DND-41 (cell line): ENCODE measurements at regions not wholly inside any gene's neighbourhood (a gene's known extent, or its start where the extent isn't known, plus 50 kb on each side); places are given as distances from the start of the nearest gene placed in this dataset.

Experiments used
- ATAC-seq: fragments of 200-7000 bp; cut with Tn5 transposase; 3 replicates; pipeline ENCODE4 v1.9.1; 2021; ENCODE audit warnings: low read depth; ENCODE audit not compliant: insufficient read depth
- DNase-seq: peaks from one replicate; pipeline ENCODE4 v3.0.0-alpha.2; 2020
- H2AFZ ChIP-seq: 2 replicates; pipeline ENCODE4 v1.6.0; 2012; ENCODE audit warnings: low read depth, low read length
- H3K27ac ChIP-seq: 2 replicates; pipeline ENCODE4 v1.5.1; 2012; ENCODE audit warnings: low read length, inconsistent platforms
- H3K27me3 ChIP-seq: fragments of 200-600 bp; sonication (generic); 2 replicates; pipeline ENCODE4 v1.6.0; 2012; ENCODE audit warnings: low read length, mild to moderate bottlenecking, inconsistent platforms; ENCODE audit not compliant: insufficient read depth, poor library complexity
- H3K36me3 ChIP-seq: 2 replicates; pipeline ENCODE4 v1.5.1; 2012; ENCODE audit warnings: low read length, inconsistent platforms; ENCODE audit not compliant: insufficient read depth
- H3K4me1 ChIP-seq: 2 replicates; pipeline ENCODE4 v1.5.1; 2012; ENCODE audit warnings: mild to moderate bottlenecking, low read length; ENCODE audit not compliant: insufficient read depth
- H3K4me2 ChIP-seq: 2 replicates; pipeline ENCODE4 v1.6.0; 2012; ENCODE audit warnings: mild to moderate bottlenecking, moderate library complexity, low read length, inconsistent platforms; ENCODE audit not compliant: insufficient read depth
- H3K4me3 ChIP-seq, 2 experiments: fragments of 200-600 bp in 1 of 2; shearing (Covaris generic) in 1 of 2; 2 replicates each; pipeline ENCODE4 v1.5.1; 2012 to 2016; ENCODE audit warnings: inconsistent platforms in 2 of 2, low read length in 2 of 2, mild to moderate bottlenecking in 2 of 2, low read depth in 1 of 2, moderate library complexity in 1 of 2
- H3K79me2 ChIP-seq: 2 replicates; pipeline ENCODE4 v1.6.0; 2012; ENCODE audit warnings: low read length, inconsistent platforms; ENCODE audit not compliant: insufficient read depth
- H3K9ac ChIP-seq: 2 replicates; pipeline ENCODE4 v1.6.0; 2012; ENCODE audit warnings: low read depth, mild to moderate bottlenecking, inconsistent platforms, low read length, moderate library complexity
- H3K9me3 ChIP-seq: 2 replicates; pipeline ENCODE4 v1.5.1; 2012; ENCODE audit warnings: low read length, moderate library complexity, mild to moderate bottlenecking, inconsistent platforms; ENCODE audit not compliant: insufficient read depth, severe bottlenecking
- H4K20me1 ChIP-seq: 2 replicates; pipeline ENCODE4 v1.6.0; 2012; ENCODE audit warnings: low read length; ENCODE audit not compliant: insufficient read depth
- CTCF ChIP-seq: IDR thresholded peaks from 2 replicates; pipeline ENCODE4 v1.5.1; 2012; ENCODE audit warnings: borderline replicate concordance, low read length, moderate library complexity, mild to moderate bottlenecking; ENCODE audit not compliant: poor library complexity, severe bottlenecking; ENCODE audit errors: extremely low read depth
- EZH2 ChIP-seq: IDR thresholded peaks from 3 replicates; pipeline ENCODE4 v1.6.1; 2012; ENCODE audit warnings: borderline replicate concordance, low read depth, mild to moderate bottlenecking, moderate library complexity, low read length, inconsistent platforms; ENCODE audit not compliant: severe bottlenecking

DNA sequence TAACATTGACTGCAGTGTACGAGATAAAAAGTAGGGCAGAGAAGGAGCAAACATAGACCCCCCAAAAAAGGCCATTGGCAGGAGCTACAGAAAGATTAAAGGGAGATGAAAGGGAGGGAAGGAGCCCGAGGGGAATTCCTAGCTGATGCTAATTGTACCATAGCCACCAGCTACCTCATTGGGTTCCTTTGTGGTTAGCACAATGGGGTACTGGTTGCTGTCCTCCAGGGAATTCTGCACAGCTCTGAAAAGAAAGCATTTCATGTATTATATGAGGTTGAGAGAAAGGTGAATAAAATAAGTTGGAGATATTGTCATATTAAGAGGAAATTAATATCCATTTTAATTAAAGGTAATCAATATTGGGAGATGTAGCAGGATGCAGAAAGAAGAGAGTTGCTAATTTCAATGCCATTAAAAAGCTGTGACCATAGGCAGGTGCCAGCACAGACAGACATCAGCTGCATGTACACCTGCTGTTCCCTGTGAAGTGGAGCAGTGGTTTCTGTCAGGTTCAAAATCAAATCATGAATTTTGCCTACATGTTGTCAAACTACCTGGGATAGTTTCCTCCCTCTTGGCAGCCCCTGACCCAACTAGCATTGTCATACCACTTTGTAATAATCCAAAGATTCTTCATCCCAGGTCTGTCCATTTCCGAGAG lies 185.4 kb upstream of the DLGAP1 start:
- DNase-seq (no peak), ATAC-seq (no peak)
- Histone ChIP-seq H3K27ac (no peak overlapping the region), H3K9ac (no peak overlapping the region), H3K27me3 (no peaks in the 10 kb centered on the region), H3K4me1 (no peaks in the 10 kb centered on the region), H4K20me1 (no peaks in the 10 kb centered on the region), H3K9me3 (no peaks in the 10 kb centered on the region), H2AFZ (no peak overlapping the region), H3K79me2 (no peaks in the 10 kb centered on the region), H3K4me2 (no peak overlapping the region), H3K4me3 (no peak overlapping the region), H3K36me3 (no peaks in the 10 kb centered on the region)
- no peak for TF ChIP-seq EZH2
- no peak for TF ChIP-seq CTCF

- no peaks in the 10 kb centered on the region for H4K20me1 ChIP-seq
Observed at GRCh38 chr18:4639628-4640310, 184.7 kb upstream of the DLGAP1 start.

GRCh38 chr18:4638680-4639079 lies 183.6 kb upstream of the DLGAP1 start:
- no peak overlapping the region for H3K4me2 ChIP-seq
- H3K36me3 ChIP-seq, result no peaks in the 10 kb centered on the region
- no peaks in the 10 kb centered on the region for H3K27me3 ChIP-seq
- H3K4me1 ChIP-seq, result no peaks in the 10 kb centered on the region
- H3K27ac ChIP-seq, result no peak overlapping the region
- H4K20me1 ChIP-seq, result no peaks in the 10 kb centered on the region
- H3K79me2 ChIP-seq, result no peaks in the 10 kb centered on the region
- no peak overlapping the region for H3K4me3 ChIP-seq
- TF ChIP-seq CTCF (no peak), EZH2 (no peak)
- ATAC-seq, result no peak
- H3K9ac ChIP-seq, result no peak overlapping the region
- no peak overlapping the region for H2AFZ ChIP-seq
- no peaks in the 10 kb centered on the region for H3K9me3 ChIP-seq
- DNase-seq, result no peak

More at GRCh38 chr18:4639628-4640310, 184.7 kb upstream of the DLGAP1 start:
- H2AFZ ChIP-seq, result no peak overlapping the region
- no peaks in the 10 kb centered on the region for H3K36me3 ChIP-seq
- H3K27me3 ChIP-seq, result no peaks in the 10 kb centered on the region
- ATAC-seq (no peak), DNase-seq (no peak)
- H3K4me1 ChIP-seq, result no peaks in the 10 kb centered on the region
- H3K4me2 ChIP-seq, result no peak overlapping the region
- H3K9me3 ChIP-seq, result no peaks in the 10 kb centered on the region
- no peaks in the 10 kb centered on the region for H3K79me2 ChIP-seq
- no peak overlapping the region for H3K9ac ChIP-seq
- H3K27ac ChIP-seq, result no peak overlapping the region
- no peak overlapping the region for H3K4me3 ChIP-seq
- TF ChIP-seq EZH2 (no peak), CTCF (no peak)
